ENCODE measurements at regions not wholly inside any gene's neighbourhood (a gene's known extent, or its start where the extent isn't known, plus 50 kb on each side); places are given as distances from the start of the nearest gene placed in this dataset.

GRCh38 chr3:197428952-197429351, 126.8 kb downstream of the BDH1 start:
- TF ChIP-seq EZH2phosphoT487 (IDR thresholded peaks at IDR 0.05; ENCODE audit: borderline replicate concordance, low read length) (no peak), CTCF (IDR thresholded peaks at IDR 0.05; ENCODE audit: low read depth, low read length, poor library complexity, severe bottlenecking) (no peak)
